ENCODE measurements at regions not wholly inside any gene's neighbourhood (a gene's known extent, or its start where the extent isn't known, plus 50 kb on each side); places are given as distances from the start of the nearest gene placed in this dataset.

DNA sequence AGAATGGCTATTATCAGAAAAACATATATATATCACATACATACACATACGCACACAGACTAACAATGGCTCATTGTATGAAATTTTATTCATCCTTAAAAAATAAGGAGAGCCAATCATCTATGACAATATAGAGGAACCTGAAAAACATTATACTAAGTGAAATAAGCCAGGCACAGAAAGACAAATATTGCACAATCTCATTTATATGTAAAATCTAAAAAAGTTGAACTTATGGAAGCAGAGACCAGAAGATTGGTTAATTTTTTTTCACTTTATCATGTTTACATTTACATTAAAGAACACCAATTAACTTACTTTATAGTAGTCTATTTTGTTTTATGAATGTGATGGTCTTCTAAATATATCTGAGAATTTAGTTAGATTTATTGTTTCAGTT, 198.7 kb downstream of the KIF2B start:
- no peak for TF ChIP-seq EZH2 (IDR thresholded peaks at IDR 0.05; ENCODE audit: low read length, unreplicated experiment)
- TF ChIP-seq, protein P1, sequence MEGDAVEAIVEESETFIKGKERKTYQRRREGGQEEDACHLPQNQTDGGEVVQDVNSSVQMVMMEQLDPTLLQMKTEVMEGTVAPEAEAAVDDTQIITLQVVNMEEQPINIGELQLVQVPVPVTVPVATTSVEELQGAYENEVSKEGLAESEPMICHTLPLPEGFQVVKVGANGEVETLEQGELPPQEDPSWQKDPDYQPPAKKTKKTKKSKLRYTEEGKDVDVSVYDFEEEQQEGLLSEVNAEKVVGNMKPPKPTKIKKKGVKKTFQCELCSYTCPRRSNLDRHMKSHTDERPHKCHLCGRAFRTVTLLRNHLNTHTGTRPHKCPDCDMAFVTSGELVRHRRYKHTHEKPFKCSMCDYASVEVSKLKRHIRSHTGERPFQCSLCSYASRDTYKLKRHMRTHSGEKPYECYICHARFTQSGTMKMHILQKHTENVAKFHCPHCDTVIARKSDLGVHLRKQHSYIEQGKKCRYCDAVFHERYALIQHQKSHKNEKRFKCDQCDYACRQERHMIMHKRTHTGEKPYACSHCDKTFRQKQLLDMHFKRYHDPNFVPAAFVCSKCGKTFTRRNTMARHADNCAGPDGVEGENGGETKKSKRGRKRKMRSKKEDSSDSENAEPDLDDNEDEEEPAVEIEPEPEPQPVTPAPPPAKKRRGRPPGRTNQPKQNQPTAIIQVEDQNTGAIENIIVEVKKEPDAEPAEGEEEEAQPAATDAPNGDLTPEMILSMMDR (conservative IDR thresholded peaks at IDR 0.05; ENCODE audit: low read depth, low read length) = no peak
